ENCODE measurements at regions not wholly inside any gene's neighbourhood (a gene's known extent, or its start where the extent isn't known, plus 50 kb on each side); places are given as distances from the start of the nearest gene placed in this dataset.

GRCh38 chr6:103734016-103734415 lies 1125.7 kb downstream of the HACE1 start:
- DNase-seq (ENCODE audit: low spot score): no peak
- TF ChIP-seq CTCF (IDR thresholded peaks at IDR 0.05; ENCODE audit: extremely low read depth, missing control alignments): no peak

GRCh38 chr6:103729658-103730057 lies 1130.1 kb downstream of the HACE1 start:
- no peak for TF ChIP-seq CTCF (IDR thresholded peaks at IDR 0.05; ENCODE audit: extremely low read depth, missing control alignments)
- DNase-seq (ENCODE audit: low spot score): no peak

- TF ChIP-seq CTCF (IDR thresholded peaks at IDR 0.05; ENCODE audit: extremely low read depth, missing control alignments): no peak
- DNase-seq (ENCODE audit: low spot score): no peak
These were observed 1136.0 kb downstream of the HACE1 start for GRCh38 chr6:103723438-103724322.

GRCh38 chr6:103722683-103723082 lies 1137.0 kb downstream of the HACE1 start:
- no peak for TF ChIP-seq CTCF (IDR thresholded peaks at IDR 0.05; ENCODE audit: extremely low read depth, missing control alignments)
- no peak for DNase-seq (ENCODE audit: low spot score)

- DNase-seq (ENCODE audit: low spot score): no peak
- no peak for TF ChIP-seq CTCF (IDR thresholded peaks at IDR 0.05; ENCODE audit: extremely low read depth, missing control alignments)
These were observed 1137.8 kb downstream of the HACE1 start for GRCh38 chr6:103721923-103722322.

GRCh38 chr6:103720393-103720792 lies 1139.3 kb downstream of the HACE1 start:
- TF ChIP-seq CTCF (IDR thresholded peaks at IDR 0.05; ENCODE audit: extremely low read depth, missing control alignments): no peak

GRCh38 chr6:103719545-103719944 lies 1140.2 kb downstream of the HACE1 start:
- no peak for TF ChIP-seq CTCF (IDR thresholded peaks at IDR 0.05; ENCODE audit: extremely low read depth, missing control alignments)
- no peak for DNase-seq (ENCODE audit: low spot score)

More at GRCh38 chr6:103720393-103720792, 1139.3 kb downstream of the HACE1 start:
- no peak for DNase-seq (ENCODE audit: low spot score)
